Uterus (tissue), 2 donors: ENCODE measurements at regions not wholly inside any gene's neighbourhood (a gene's known extent, or its start where the extent isn't known, plus 50 kb on each side); places are given as distances from the start of the nearest gene placed in this dataset.

Source experiments
- POLR2A ChIP-seq, 2 donors: fragments of 450-650 bp; IDR thresholded peaks; one replicate each; pipeline ENCODE4 v1.6.1; 2016; ENCODE audit warnings: antibody characterized with exemption in 2 of 2, mild to moderate bottlenecking in 1 of 2, moderate library complexity in 1 of 2
- TF ChIP-seq, protein P1 (sequence below), 4 experiments: fragments of 200-600 bp in 2 of 4; fragments of 450-650 bp in 2 of 4; sonication (generic) in 2 of 4; IDR thresholded peaks; one replicate each; pipeline ENCODE4 v1.5.1; 2016 to 2019; ENCODE audit warnings: antibody characterized with exemption in 4 of 4, mild to moderate bottlenecking in 2 of 4, moderate library complexity in 1 of 4

DNA sequence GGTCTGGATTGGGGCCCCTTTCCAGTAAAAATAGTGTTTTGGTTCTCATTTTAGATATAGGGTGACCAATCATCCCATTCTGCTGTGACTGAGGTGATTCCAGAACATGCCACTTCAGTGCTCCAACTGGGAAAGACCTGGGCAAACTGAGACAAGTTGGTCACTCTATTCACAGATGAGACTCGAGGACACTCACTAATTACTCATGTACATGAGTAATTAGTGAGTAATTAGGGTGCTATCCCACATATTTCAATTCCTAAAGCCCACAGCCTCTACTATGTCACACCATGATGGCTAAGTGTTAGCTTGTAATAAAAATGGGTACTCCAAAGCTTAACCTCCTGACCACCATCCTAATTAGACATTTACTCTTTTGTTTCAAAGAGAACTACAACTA lies 86.0 kb downstream of the CBLN4 start:
- TF ChIP-seq, protein P1, sequence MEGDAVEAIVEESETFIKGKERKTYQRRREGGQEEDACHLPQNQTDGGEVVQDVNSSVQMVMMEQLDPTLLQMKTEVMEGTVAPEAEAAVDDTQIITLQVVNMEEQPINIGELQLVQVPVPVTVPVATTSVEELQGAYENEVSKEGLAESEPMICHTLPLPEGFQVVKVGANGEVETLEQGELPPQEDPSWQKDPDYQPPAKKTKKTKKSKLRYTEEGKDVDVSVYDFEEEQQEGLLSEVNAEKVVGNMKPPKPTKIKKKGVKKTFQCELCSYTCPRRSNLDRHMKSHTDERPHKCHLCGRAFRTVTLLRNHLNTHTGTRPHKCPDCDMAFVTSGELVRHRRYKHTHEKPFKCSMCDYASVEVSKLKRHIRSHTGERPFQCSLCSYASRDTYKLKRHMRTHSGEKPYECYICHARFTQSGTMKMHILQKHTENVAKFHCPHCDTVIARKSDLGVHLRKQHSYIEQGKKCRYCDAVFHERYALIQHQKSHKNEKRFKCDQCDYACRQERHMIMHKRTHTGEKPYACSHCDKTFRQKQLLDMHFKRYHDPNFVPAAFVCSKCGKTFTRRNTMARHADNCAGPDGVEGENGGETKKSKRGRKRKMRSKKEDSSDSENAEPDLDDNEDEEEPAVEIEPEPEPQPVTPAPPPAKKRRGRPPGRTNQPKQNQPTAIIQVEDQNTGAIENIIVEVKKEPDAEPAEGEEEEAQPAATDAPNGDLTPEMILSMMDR (IDR thresholded peaks at IDR 0.05), result no peak
- TF ChIP-seq POLR2A (IDR thresholded peaks at IDR 0.05), result no peak
